RWPE2 (cell line): ENCODE measurements at regions not wholly inside any gene's neighbourhood (a gene's known extent, or its start where the extent isn't known, plus 50 kb on each side); places are given as distances from the start of the nearest gene placed in this dataset.

ENCODE experiments used
- ATAC-seq: fragments of 200-7000 bp; cut with Tn5 transposase; 3 replicates; pipeline ENCODE4 v1.9.1; 2021; ENCODE audit warnings: low read depth
- DNase-seq: peaks from one replicate; pipeline ENCODE4 v3.0.0-alpha.2; 2020; ENCODE audit warnings: low spot score
- H3K27ac ChIP-seq: fragments of 450-650 bp; 2 replicates; pipeline ENCODE4 v1.5.1; 2017; ENCODE audit warnings: mild to moderate bottlenecking; ENCODE audit not compliant: poor library complexity, severe bottlenecking
- H3K27me3 ChIP-seq: fragments of 250-450 bp; sonication (Bioruptor Pico); 2 replicates; pipeline ENCODE4 v1.5.1; 2021; ENCODE audit warnings: mild to moderate bottlenecking, moderate library complexity; ENCODE audit not compliant: insufficient read depth, poor library complexity, severe bottlenecking
- H3K36me3 ChIP-seq: fragments of 250-450 bp; sonication (Bioruptor Pico); 2 replicates; pipeline ENCODE4 v1.5.1; 2020; ENCODE audit warnings: low read depth, mild to moderate bottlenecking, moderate library complexity
- H3K4me1 ChIP-seq: fragments of 250-450 bp; sonication (Bioruptor Pico); 2 replicates; pipeline ENCODE4 v1.5.1; 2021; ENCODE audit warnings: mild to moderate bottlenecking, moderate library complexity; ENCODE audit not compliant: insufficient read depth, poor library complexity, severe bottlenecking
- H3K4me3 ChIP-seq: fragments of 250-450 bp; sonication (Bioruptor Pico); 2 replicates; pipeline ENCODE4 v1.5.1; 2021; ENCODE audit warnings: mild to moderate bottlenecking, moderate library complexity; ENCODE audit not compliant: severe bottlenecking
- H3K9me3 ChIP-seq: fragments of 250-450 bp; sonication (Bioruptor Pico); 2 replicates; pipeline ENCODE4 v1.5.1; 2021; ENCODE audit warnings: mild to moderate bottlenecking, moderate library complexity; ENCODE audit not compliant: severe bottlenecking
- CTCF ChIP-seq: fragments of 450-650 bp; IDR thresholded peaks from one replicate; pipeline ENCODE4 v1.5.1; 2017; ENCODE audit warnings: mild to moderate bottlenecking, moderate library complexity; ENCODE audit not compliant: poor library complexity, severe bottlenecking

DNA sequence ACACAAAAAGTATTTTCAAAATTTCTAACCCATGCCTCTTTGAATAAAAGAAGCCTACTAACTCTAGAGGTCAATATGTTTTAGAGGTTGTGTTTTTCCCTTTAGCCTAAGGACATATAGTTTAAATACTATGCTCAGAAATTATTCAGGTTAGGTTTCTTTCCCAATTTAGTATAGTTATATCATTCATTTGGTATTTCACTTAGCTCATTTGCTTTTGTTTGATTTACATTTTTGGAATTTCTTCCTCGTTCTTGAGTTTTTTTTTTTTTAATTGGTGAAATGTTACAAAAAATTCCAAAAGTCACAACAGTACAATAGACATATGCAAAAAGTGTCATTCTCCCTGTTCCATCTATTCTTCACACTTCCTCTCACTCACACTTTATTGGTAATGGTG is 371.3 kb upstream of the TNP1 start:
- ATAC-seq (no peak), DNase-seq (no peak)
- TF ChIP-seq CTCF = no peak
- no peaks in the 10 kb centered on the region for H3K9me3 ChIP-seq
- H3K27me3 ChIP-seq = no peaks in the 10 kb centered on the region
- H3K27ac ChIP-seq = no peak overlapping the region
- no peak overlapping the region for H3K4me3 ChIP-seq
- H3K4me1 ChIP-seq = peaks cover 2% of the 10 kb centered on the region
- no peaks in the 10 kb centered on the region for H3K36me3 ChIP-seq

- peaks cover 6% of the 10 kb centered on the region for H3K4me1 ChIP-seq
- no peak for TF ChIP-seq CTCF
- H3K27ac ChIP-seq = no peak overlapping the region
- no peaks in the 10 kb centered on the region for H3K27me3 ChIP-seq
- no peaks in the 10 kb centered on the region for H3K9me3 ChIP-seq
- H3K4me3 ChIP-seq = no peak overlapping the region
- no peak for ATAC-seq
- DNase-seq = no peak
- no peaks in the 10 kb centered on the region for H3K36me3 ChIP-seq
Observed at GRCh38 chr2:217228732-217229131, 368.9 kb upstream of the TNP1 start.

GRCh38 chr2:217227794-217228193 is 367.9 kb upstream of the TNP1 start:
- no peak for TF ChIP-seq CTCF
- Histone ChIP-seq H3K9me3 (no peaks in the 10 kb centered on the region), H3K27ac (no peak overlapping the region), H3K27me3 (no peaks in the 10 kb centered on the region), H3K36me3 (no peaks in the 10 kb centered on the region), H3K4me3 (no peak overlapping the region), H3K4me1 (peaks cover 14% of the 10 kb centered on the region)
- ATAC-seq = no peak
- DNase-seq = no peak

GRCh38 chr2:217225596-217225995 is 365.7 kb upstream of the TNP1 start:
- Histone ChIP-seq H3K4me3 (no peak overlapping the region), H3K36me3 (no peaks in the 10 kb centered on the region), H3K27ac (no peak overlapping the region), H3K4me1 (peaks cover 15% of the 10 kb centered on the region), H3K9me3 (no peaks in the 10 kb centered on the region), H3K27me3 (no peaks in the 10 kb centered on the region)
- TF ChIP-seq CTCF = no peak
- ATAC-seq (no peak), DNase-seq (no peak)

GRCh38 chr2:217223222-217223930 is 363.5 kb upstream of the TNP1 start:
- H3K36me3 ChIP-seq = no peaks in the 10 kb centered on the region
- H3K9me3 ChIP-seq = no peaks in the 10 kb centered on the region
- peaks cover 15% of the 10 kb centered on the region for H3K4me1 ChIP-seq
- no peak overlapping the region for H3K4me3 ChIP-seq
- peak overlapping the region; percentile 87 for H3K27ac ChIP-seq
- TF ChIP-seq CTCF = no peak
- DNase-seq (no peak), ATAC-seq (peak; percentile 98)
- H3K27me3 ChIP-seq = no peaks in the 10 kb centered on the region
